Stimulated activated CD4-positive, alpha-beta T cell treated with anti-CD3 and anti-CD28 coated beads, Interleukin-4, amount 100 ng/mL, for 1 hour (primary cell): ENCODE measurements at regions not wholly inside any gene's neighbourhood (a gene's known extent, or its start where the extent isn't known, plus 50 kb on each side); places are given as distances from the start of the nearest gene placed in this dataset.

Experiments
- DNase-seq: peaks from one replicate; pipeline ENCODE4 v3.0.0-alpha.2; 2020

DNA sequence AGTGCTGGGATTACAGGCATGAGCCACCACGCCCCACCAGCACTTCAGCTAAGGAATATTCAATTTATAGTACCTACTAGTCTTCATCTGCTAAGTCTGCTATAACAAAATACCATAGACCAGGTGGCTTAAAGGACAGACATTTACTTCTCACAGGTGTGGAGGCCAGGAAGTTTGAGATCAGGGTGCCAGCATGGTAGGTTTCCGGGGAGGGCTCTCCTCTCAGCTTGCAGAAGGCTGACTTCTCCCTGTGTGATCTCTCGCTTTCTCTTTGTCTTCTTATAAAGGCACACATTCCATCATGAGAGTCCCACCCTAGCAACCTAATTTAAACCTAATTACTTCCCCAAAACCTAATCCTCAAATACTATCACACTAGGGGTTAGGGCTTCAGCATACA lies 433.0 kb downstream of the INSC start:
- DNase-seq = no peak

GRCh38 chr11:15551901-15552851 lies 437.5 kb downstream of the INSC start:
- no peak for DNase-seq

DNA sequence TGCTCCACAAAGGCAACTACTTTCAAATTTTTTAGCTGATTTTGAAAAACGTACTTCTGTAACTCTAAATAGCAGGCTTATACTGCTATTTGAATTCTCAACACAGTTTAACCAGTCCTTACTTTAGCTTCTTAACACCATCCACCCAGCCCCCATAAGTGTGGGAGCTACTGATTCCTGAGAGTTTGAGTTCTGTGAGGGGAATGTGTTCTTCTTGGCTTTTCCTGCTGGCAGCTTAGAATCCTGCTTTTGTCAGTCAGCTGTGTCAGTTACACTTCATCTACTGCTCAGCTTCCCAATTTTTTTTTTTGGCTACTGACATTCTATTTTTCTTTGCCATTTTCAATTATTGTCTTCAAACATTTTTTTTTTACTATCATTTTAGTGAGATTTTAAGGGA lies 440.4 kb downstream of the INSC start:
- no peak for DNase-seq

GRCh38 chr11:15557457-15558230 lies 442.9 kb downstream of the INSC start:
- no peak for DNase-seq

- DNase-seq = no peak
These were observed 443.9 kb downstream of the INSC start for GRCh38 chr11:15558513-15559181.

- DNase-seq = no peak
These were observed 446.2 kb downstream of the INSC start for GRCh38 chr11:15560689-15561467.

- no peak for DNase-seq
These were observed 447.5 kb downstream of the INSC start for GRCh38 chr11:15562230-15562629.

- DNase-seq = no peak
These were observed 448.3 kb downstream of the INSC start for GRCh38 chr11:15563054-15563453.

- DNase-seq = no peak
These were observed 451.2 kb downstream of the INSC start for GRCh38 chr11:15565880-15566279.

GRCh38 chr11:15568440-15568839 lies 453.7 kb downstream of the INSC start:
- no peak for DNase-seq

- DNase-seq = no peak
These were observed 454.7 kb downstream of the INSC start for GRCh38 chr11:15569305-15570025.

- DNase-seq = no peak
These were observed 460.7 kb downstream of the INSC start for GRCh38 chr11:15575409-15575808.

DNA sequence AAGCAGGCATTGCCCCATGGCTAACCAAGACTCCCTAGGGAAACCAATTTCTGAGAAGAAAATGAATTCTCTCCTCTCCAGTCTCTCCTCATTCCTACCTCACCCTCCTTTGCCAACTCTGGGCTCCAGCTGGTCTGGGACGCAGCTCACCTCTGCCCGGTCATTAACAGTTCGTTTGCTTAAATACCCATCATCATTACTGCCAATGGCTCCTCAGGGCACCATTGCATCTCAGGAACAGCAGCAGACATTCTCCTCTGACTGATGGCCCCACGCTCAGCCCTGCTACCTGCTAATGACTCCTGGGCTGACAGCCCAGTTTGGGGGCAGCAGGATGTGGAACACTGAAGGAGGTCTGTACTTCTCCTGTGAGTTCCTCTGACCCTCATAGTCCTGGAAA lies 462.0 kb downstream of the INSC start:
- DNase-seq = no peak

DNA sequence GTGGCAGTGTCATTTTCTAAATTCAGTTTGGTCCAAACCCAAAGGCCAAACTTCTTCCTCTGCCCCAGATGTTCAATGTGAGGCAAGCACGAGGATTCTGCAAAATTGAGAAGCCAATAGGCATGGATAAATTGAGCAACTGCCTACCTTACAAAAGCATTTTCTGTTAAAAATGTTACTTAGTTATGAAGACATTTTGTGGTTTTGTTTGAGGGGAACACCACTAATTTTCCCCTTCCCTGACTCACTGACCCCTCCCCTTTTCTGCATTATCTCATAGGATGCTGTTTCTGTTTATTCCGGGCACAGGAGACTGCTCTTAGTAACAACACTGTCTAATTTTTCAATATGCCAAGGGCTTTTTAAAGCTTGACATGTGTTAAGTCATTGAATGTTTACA lies 462.8 kb downstream of the INSC start:
- no peak for DNase-seq

GRCh38 chr11:15579287-15580001 lies 464.7 kb downstream of the INSC start:
- no peak for DNase-seq

DNA sequence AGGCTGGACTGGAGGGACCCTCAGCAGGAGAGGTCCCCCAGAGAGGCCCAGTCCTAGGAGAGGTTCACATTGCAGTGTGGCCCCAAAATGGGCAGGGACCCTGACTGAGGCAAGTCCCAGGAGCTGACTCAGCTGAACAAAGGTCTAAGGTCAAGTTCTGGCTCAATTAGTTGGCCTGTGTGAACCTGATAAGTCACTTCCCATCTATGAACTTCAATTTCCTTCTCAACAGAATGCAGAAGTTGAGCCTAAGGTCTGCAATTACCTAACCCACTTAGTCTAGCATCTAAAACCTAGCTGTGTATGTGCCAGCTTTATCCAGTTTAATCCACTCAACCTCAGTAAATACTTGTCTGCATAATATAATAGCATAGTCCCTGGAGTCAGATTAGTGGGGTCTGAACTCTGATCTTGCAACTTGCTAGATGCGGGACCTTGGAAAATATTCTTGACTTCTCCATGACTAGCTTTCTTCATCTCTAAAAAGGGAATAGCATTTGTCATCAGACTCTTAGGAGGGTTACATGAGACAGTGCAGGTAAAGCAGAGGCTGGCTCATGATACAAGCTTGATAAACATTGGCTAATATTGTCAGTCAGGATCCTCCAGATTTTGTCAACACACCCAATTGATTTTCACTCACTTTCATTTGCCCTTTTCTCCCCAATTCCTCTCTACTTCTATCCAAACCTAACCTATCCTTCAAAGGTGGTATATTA lies 465.5 kb downstream of the INSC start:
- no peak for DNase-seq

GRCh38 chr11:15580775-15581095 lies 466.0 kb downstream of the INSC start:
- no peak for DNase-seq

DNA sequence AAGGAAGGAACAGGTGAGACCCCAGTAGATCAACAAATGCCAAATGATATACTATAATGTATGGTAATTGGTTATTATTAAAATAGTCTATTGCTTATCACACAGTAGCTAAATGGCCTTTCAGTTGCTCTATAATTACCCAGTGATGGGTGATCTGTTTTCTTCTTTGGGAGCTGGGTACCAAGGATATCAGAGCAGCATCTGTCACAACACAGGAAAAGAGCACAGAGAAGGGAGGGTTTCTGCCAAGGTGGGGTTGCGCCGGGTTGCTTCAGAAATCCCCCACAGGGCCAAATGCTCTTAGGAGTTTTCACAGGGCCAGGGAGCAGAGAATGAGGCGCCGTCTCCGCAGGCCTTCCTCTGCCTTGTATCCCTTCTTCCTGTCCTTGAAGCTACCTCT lies 469.4 kb downstream of the INSC start:
- DNase-seq = no peak

DNA sequence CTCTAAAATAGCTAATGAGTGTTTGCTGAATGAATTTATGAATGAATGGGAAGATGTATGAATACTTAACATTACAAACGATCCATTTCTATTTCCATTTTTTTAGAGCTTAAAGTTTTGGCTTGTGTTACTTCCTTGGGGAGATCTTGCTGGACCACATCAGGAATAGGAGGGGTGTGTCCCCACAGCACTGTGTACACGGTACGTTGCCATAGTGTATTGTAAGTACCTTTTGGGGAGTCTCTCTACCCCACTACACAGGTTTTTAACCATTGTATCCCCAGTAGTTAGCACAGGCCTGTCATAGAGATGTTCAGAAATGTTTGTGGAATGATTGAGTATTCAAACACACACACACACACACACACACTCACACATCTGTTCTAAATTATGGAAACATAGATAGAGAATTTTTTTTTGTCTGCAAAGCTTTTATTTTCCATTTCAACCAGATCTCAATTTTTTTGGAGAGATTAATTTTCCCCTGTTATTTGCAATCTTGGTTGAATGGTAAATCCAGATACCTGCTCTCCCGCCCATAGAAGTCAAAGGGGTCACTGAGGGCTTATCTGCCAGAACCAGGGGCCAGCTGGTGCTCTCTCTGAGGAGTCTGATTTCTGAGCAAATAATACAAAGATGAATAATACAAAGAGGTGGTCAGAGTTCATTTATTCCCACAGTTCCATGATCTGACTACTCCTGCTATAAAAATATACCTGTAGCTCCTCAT lies 471.0 kb downstream of the INSC start:
- no peak for DNase-seq
